HepG2 (cell line): ENCODE measurements at regions not wholly inside any gene's neighbourhood (a gene's known extent, or its start where the extent isn't known, plus 50 kb on each side); places are given as distances from the start of the nearest gene placed in this dataset.

Experiments
- ATAC-seq: fragments of 200-7000 bp; cut with Tn5 transposase; 3 replicates; pipeline ENCODE4 v1.9.1; 2020; ENCODE audit warnings: mild to moderate bottlenecking, moderate library complexity
- BruUV-seq: library from RNA; stranded (reverse); fragments of 400-500 nt; replicated peaks from 2 replicates; lab custom pipeline; 2021; lab: Mats Ljungman, UMichigan
- CTCF ChIA-PET: fragments of 300-600 bp; formaldehyde crosslinking; extraction: SDS; loops from one replicate; lab custom pipeline; 2021; ENCODE audit warnings: low total read pairs, inconsistent platforms, low intra/inter-chr PET ratio; lab: Yijun Ruan, JAX
- POLR2A ChIA-PET: fragments of 350-600 bp; sonication (Branson Sonifier 250); formaldehyde crosslinking; loops from one replicate; lab custom pipeline; 2020; ENCODE audit warnings: antibody characterized with exemption, inconsistent platforms; lab: Yijun Ruan, JAX
- DNase-seq: peaks from one replicate; pipeline ENCODE4 v3.0.0-alpha.2; 2015; ENCODE audit warnings: low spot score
- FAIRE-seq: peaks from 3 replicates; lab custom pipeline; 2011; peaks lifted over from hg19 to GRCh38; lab: Jason Lieb, UNC
- H2AFZ ChIP-seq: one replicate; pipeline ENCODE4 v1.6.1; 2011; ENCODE audit warnings: low read length, inconsistent platforms
- H3K27ac ChIP-seq: fragments of 300-600 bp; 3 replicates; pipeline ENCODE4 v1.8.0; 2011; ENCODE audit warnings: mixed run types, mild to moderate bottlenecking, mixed read lengths, low read length, inconsistent platforms; ENCODE audit not compliant: insufficient read depth; ENCODE audit errors: extremely low read length
- H3K27me3 ChIP-seq, 2 experiments: fragments of 200-600 bp in 1 of 2; 2 replicates in 1 of 2; 3 replicates in 1 of 2; pipeline versions ENCODE4 v1.6.0 to v1.8.0; 2011; ENCODE audit warnings: low read length in 2 of 2, mild to moderate bottlenecking in 2 of 2, moderate library complexity in 2 of 2, inconsistent platforms in 1 of 2; ENCODE audit not compliant: insufficient read depth in 2 of 2, control insufficient read depth in 1 of 2
- H3K36me3 ChIP-seq, 2 experiments: fragments of 200-600 bp in 1 of 2; replicated peaks in 1 of 2; 2 replicates in 1 of 2; 3 replicates in 1 of 2; pipeline versions ENCODE4 v1.5.1 to v1.8.0; 2011; ENCODE audit warnings: low read length in 2 of 2, inconsistent platforms in 1 of 2; ENCODE audit not compliant: insufficient read depth in 2 of 2, control insufficient read depth in 1 of 2
- H3K4me1 ChIP-seq: 2 replicates; pipeline ENCODE4 v1.5.1; 2012; ENCODE audit warnings: low read length, inconsistent platforms; ENCODE audit not compliant: insufficient read depth
- H3K4me2 ChIP-seq: 2 replicates; pipeline ENCODE4 v1.6.0; 2011; ENCODE audit warnings: low read depth, low read length, inconsistent platforms
- H3K4me3 ChIP-seq, 3 experiments: fragments of 200-600 bp in 1 of 3; sonication (generic), shearing (Covaris generic) in 1 of 3; replicated peaks in 1 of 3; 2 replicates each; pipeline ENCODE4 v1.5.1; 2011 to 2016; ENCODE audit warnings: low read length in 3 of 3, inconsistent platforms in 2 of 3, low read depth in 2 of 3, mild to moderate bottlenecking in 2 of 3, control low read depth in 1 of 3, mixed read lengths in 1 of 3; ENCODE audit not compliant: insufficient read depth in 1 of 3
- H3K79me2 ChIP-seq: one replicate; pipeline ENCODE4 v1.6.1; 2011; ENCODE audit warnings: low read length, inconsistent platforms; ENCODE audit not compliant: insufficient read depth
- H3K9ac ChIP-seq: 2 replicates; pipeline ENCODE4 v1.6.0; 2011; ENCODE audit warnings: mild to moderate bottlenecking, low read depth, low read length, inconsistent platforms; ENCODE audit not compliant: insufficient read depth
- H3K9me3 ChIP-seq: 2 replicates; pipeline ENCODE4 v1.5.1; 2012; ENCODE audit warnings: mild to moderate bottlenecking, low read length
- H4K20me1 ChIP-seq: 2 replicates; pipeline ENCODE4 v1.6.0; 2011; ENCODE audit warnings: inconsistent platforms, mild to moderate bottlenecking, low read length, moderate library complexity; ENCODE audit not compliant: insufficient read depth
- KLF12 ChIP-seq: sonication (generic); formaldehyde crosslinking; IDR thresholded peaks from 2 replicates; pipeline ENCODE4 v1.4.0; 2020; ENCODE audit warnings: missing genetic modification reagents, borderline replicate concordance
- MED8 ChIP-seq: sonication (generic); formaldehyde crosslinking; IDR thresholded peaks from 2 replicates; pipeline ENCODE4 v1.8.1; 2023; ENCODE audit warnings: mild to moderate bottlenecking, missing genetic modification reagents; ENCODE audit not compliant: insufficient replicate concordance
- SAFB2 ChIP-seq: sonication (generic); formaldehyde crosslinking; IDR thresholded peaks from 2 replicates; pipeline ENCODE4 v1.5.1; 2020; ENCODE audit warnings: missing genetic modification reagents, low read depth, mild to moderate bottlenecking, borderline replicate concordance
- TBL1XR1 ChIP-seq: fragments of 150-350 bp; IDR thresholded peaks from 2 replicates; pipeline ENCODE4 v1.6.1; 2014; ENCODE audit warnings: borderline replicate concordance, low read length; ENCODE audit not compliant: partially characterized antibody
- TOE1 ChIP-seq: sonication (generic); formaldehyde crosslinking; IDR thresholded peaks from 2 replicates; pipeline ENCODE4 v1.4.0; 2020; ENCODE audit warnings: mild to moderate bottlenecking, missing genetic modification reagents
- ZFP36L1 ChIP-seq: sonication (generic); formaldehyde crosslinking; IDR thresholded peaks from 2 replicates; pipeline ENCODE4 v1.8.0; 2022; ENCODE audit warnings: mild to moderate bottlenecking, missing genetic modification reagents, moderate library complexity
- ZNF121 ChIP-seq: sonication (generic); formaldehyde crosslinking; IDR thresholded peaks from 2 replicates; pipeline ENCODE4 v1.5.0; 2020; ENCODE audit warnings: mild to moderate bottlenecking, missing genetic modification reagents
- ZNF570 ChIP-seq: sonication (generic); formaldehyde crosslinking; IDR thresholded peaks from 2 replicates; pipeline ENCODE4 v1.4.0; 2020; ENCODE audit warnings: mild to moderate bottlenecking, missing genetic modification reagents, borderline replicate concordance
- ZNF589 ChIP-seq: sonication (generic); formaldehyde crosslinking; conservative IDR thresholded peaks from 2 replicates; pipeline ENCODE4 v1.8.0; 2022; ENCODE audit warnings: mild to moderate bottlenecking, moderate library complexity, missing genetic modification reagents
- WGBS: methylation state at CpG from one replicate; pipeline ENCODE4 v1.1.6; 2017; ENCODE audit warnings: low lambda C conversion rate; 5-methylcytosine and 5-hydroxymethylcytosine counted together
- in situ Hi-C: cut with HindIII; loops from 2 replicates; pipeline ENCODE4 v1.10.0; 2017; ENCODE audit warnings: low pct_unique_long_range_greater_than_20kb; ENCODE audit not compliant: extremely low pct_ligation_motif_present
- intact Hi-C: fragments of 100-400 bp; cut with micrococcal nuclease; formaldehyde crosslinking; loops from one replicate; pipeline ENCODE4 v1.10.0; 2022; ENCODE audit not compliant: unreplicated experiment
- TF ChIP-seq, protein P1 (sequence below): sonication (generic); formaldehyde crosslinking; IDR thresholded peaks from one replicate; pipeline ENCODE4 v1.5.1; 2020; ENCODE audit warnings: mild to moderate bottlenecking, missing genetic modification reagents; ENCODE audit errors: not compliant biosample characterization
- TF ChIP-seq, protein P2 (sequence below): sonication (generic); formaldehyde crosslinking; IDR thresholded peaks from 2 replicates; pipeline ENCODE4 v1.5.1; 2020; ENCODE audit warnings: mild to moderate bottlenecking, moderate library complexity, missing genetic modification reagents
- TF ChIP-seq, protein P3 (sequence below): sonication (generic); formaldehyde crosslinking; IDR thresholded peaks from 2 replicates; pipeline ENCODE4 v1.5.1; 2020; ENCODE audit warnings: missing genetic modification reagents, mild to moderate bottlenecking, borderline replicate concordance

DNA sequence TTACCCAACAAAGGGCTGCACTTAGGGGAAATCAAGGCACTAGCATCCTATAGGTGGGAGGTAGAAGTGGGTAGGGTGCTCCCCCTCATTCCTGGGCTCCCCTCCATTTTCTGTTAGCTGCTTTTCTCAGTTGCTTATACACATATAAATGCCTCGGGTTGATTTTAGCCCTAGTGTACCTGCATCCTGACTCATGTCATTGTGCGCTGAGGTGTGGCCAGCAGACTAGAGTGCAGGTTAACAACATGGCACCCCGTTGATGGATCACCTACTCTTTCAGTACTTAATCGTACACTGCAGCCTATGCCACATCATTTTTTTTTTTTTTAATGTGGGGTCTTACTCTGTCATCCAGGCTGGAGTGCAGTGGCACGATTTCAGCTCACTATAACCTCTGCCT, 144.0 kb upstream of the ITGB1 start:
- 25% methylated on average over 5 of the region's 5 CpGs for WGBS
- Histone ChIP-seq H3K4me3 (no peak overlapping the region), H3K9ac (no peak overlapping the region), H3K4me1 (no peaks in the 10 kb centered on the region), H3K36me3 (no peaks in the 10 kb centered on the region), H3K27ac (no peak overlapping the region), H2AFZ (no peak overlapping the region), H3K79me2 (no peaks in the 10 kb centered on the region), H3K27me3 (peaks cover 0 to 3% of the 10 kb centered on the region in 2 experiments; a peak in 1 of 5 replicates), H3K4me2 (no peak overlapping the region), H3K9me3 (no peaks in the 10 kb centered on the region; the same call in 1 of the 2 replicates), H4K20me1 (no peaks in the 10 kb centered on the region)
- intact Hi-C loops (no loop called here), in situ Hi-C loops (no loop called here)
- DNase-seq (no peak), ATAC-seq (no peak), FAIRE-seq (no peak)
- ChIA-PET POLR2A (no interaction called here), CTCF (no interaction called here)
- no TSS peak for BruUV-seq
- TF ChIP-seq, protein P1, sequence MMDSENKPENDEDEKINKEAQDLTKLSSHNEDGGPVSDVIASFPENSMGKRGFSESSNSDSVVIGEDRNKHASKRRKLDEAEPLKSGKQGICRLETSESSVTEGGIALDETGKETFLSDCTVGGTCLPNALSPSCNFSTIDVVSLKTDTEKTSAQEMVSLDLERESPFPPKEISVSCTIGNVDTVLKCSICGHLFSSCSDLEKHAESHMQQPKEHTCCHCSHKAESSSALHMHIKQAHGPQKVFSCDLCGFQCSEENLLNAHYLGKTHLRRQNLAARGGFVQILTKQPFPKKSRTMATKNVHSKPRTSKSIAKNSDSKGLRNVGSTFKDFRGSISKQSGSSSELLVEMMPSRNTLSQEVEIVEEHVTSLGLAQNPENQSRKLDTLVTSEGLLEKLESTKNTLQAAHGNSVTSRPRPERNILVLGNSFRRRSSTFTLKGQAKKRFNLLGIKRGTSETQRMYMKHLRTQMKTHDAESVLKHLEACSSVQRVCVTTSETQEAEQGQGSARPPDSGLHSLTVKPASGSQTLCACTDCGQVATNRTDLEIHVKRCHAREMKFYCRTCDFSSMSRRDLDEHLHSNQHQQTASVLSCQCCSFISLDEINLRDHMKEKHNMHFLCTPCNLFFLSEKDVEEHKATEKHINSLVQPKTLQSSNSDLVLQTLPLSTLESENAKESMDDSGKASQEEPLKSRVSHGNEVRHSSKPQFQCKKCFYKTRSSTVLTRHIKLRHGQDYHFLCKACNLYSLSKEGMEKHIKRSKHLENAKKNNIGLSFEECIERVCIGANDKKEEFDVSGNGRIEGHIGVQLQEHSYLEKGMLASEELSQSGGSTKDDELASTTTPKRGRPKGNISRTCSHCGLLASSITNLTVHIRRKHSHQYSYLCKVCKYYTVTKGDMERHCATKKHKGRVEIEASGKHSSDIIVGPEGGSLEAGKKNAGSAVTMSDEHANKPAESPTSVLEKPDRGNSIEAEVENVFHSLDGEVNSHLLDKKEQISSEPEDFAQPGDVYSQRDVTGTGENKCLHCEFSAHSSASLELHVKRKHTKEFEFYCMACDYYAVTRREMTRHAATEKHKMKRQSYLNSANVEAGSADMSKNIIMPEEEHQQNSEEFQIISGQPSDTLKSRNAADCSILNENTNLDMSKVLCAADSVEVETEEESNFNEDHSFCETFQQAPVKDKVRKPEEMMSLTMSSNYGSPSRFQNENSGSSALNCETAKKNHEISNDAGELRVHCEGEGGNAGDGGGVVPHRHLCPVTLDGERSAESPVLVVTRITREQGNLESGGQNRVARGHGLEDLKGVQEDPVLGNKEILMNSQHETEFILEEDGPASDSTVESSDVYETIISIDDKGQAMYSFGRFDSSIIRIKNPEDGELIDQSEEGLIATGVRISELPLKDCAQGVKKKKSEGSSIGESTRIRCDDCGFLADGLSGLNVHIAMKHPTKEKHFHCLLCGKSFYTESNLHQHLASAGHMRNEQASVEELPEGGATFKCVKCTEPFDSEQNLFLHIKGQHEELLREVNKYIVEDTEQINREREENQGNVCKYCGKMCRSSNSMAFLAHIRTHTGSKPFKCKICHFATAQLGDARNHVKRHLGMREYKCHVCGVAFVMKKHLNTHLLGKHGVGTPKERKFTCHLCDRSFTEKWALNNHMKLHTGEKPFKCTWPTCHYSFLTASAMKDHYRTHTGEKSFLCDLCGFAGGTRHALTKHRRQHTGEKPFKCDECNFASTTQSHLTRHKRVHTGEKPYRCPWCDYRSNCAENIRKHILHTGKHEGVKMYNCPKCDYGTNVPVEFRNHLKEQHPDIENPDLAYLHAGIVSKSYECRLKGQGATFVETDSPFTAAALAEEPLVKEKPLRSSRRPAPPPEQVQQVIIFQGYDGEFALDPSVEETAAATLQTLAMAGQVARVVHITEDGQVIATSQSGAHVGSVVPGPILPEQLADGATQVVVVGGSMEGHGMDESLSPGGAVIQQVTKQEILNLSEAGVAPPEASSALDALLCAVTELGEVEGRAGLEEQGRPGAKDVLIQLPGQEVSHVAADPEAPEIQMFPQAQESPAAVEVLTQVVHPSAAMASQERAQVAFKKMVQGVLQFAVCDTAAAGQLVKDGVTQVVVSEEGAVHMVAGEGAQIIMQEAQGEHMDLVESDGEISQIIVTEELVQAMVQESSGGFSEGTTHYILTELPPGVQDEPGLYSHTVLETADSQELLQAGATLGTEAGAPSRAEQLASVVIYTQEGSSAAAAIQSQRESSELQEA = no peak
- TF ChIP-seq SAFB2 (CRISPR knock-in tag) (no peak), MED8 (CRISPR knock-in tag) (no peak), ZFP36L1 (no peak), TBL1XR1 (no peak), KLF12 (CRISPR knock-in tag) (no peak), ZNF121 (CRISPR knock-in tag) (no peak), TOE1 (no peak), ZNF570 (CRISPR knock-in tag) (no peak), ZNF589 (no peak)
- TF ChIP-seq, protein P2, sequence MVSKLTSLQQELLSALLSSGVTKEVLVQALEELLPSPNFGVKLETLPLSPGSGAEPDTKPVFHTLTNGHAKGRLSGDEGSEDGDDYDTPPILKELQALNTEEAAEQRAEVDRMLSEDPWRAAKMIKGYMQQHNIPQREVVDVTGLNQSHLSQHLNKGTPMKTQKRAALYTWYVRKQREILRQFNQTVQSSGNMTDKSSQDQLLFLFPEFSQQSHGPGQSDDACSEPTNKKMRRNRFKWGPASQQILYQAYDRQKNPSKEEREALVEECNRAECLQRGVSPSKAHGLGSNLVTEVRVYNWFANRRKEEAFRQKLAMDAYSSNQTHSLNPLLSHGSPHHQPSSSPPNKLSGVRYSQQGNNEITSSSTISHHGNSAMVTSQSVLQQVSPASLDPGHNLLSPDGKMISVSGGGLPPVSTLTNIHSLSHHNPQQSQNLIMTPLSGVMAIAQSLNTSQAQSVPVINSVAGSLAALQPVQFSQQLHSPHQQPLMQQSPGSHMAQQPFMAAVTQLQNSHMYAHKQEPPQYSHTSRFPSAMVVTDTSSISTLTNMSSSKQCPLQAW = no peak
- TF ChIP-seq, protein P3, sequence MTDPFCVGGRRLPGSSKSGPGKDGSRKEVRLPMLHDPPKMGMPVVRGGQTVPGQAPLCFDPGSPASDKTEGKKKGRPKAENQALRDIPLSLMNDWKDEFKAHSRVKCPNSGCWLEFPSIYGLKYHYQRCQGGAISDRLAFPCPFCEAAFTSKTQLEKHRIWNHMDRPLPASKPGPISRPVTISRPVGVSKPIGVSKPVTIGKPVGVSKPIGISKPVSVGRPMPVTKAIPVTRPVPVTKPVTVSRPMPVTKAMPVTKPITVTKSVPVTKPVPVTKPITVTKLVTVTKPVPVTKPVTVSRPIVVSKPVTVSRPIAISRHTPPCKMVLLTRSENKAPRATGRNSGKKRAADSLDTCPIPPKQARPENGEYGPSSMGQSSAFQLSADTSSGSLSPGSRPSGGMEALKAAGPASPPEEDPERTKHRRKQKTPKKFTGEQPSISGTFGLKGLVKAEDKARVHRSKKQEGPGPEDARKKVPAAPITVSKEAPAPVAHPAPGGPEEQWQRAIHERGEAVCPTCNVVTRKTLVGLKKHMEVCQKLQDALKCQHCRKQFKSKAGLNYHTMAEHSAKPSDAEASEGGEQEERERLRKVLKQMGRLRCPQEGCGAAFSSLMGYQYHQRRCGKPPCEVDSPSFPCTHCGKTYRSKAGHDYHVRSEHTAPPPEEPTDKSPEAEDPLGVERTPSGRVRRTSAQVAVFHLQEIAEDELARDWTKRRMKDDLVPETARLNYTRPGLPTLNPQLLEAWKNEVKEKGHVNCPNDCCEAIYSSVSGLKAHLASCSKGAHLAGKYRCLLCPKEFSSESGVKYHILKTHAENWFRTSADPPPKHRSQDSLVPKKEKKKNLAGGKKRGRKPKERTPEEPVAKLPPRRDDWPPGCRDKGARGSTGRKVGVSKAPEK (CRISPR knock-in tag) = no peak
